ENCODE measurements at regions not wholly inside any gene's neighbourhood (a gene's known extent, or its start where the extent isn't known, plus 50 kb on each side); places are given as distances from the start of the nearest gene placed in this dataset.
"Not testable (repeated sequence)": the region's sequence is repeated elsewhere in the genome, so short reads cannot be mapped to it uniquely, and the experiment has no call there.

GRCh38 chr1:220942914-220943313 lies 63.7 kb downstream of the HLX start:
- not testable (repeated sequence) for TF ChIP-seq CTCF (IDR thresholded peaks at IDR 0.05; ENCODE audit: insufficient read depth, low read length); SPI1 (IDR thresholded peaks at IDR 0.05; ENCODE audit: borderline replicate concordance, low read depth); POLR2AphosphoS5 (IDR thresholded peaks at IDR 0.05; ENCODE audit: low read depth)
- TF ChIP-seq, protein P1, sequence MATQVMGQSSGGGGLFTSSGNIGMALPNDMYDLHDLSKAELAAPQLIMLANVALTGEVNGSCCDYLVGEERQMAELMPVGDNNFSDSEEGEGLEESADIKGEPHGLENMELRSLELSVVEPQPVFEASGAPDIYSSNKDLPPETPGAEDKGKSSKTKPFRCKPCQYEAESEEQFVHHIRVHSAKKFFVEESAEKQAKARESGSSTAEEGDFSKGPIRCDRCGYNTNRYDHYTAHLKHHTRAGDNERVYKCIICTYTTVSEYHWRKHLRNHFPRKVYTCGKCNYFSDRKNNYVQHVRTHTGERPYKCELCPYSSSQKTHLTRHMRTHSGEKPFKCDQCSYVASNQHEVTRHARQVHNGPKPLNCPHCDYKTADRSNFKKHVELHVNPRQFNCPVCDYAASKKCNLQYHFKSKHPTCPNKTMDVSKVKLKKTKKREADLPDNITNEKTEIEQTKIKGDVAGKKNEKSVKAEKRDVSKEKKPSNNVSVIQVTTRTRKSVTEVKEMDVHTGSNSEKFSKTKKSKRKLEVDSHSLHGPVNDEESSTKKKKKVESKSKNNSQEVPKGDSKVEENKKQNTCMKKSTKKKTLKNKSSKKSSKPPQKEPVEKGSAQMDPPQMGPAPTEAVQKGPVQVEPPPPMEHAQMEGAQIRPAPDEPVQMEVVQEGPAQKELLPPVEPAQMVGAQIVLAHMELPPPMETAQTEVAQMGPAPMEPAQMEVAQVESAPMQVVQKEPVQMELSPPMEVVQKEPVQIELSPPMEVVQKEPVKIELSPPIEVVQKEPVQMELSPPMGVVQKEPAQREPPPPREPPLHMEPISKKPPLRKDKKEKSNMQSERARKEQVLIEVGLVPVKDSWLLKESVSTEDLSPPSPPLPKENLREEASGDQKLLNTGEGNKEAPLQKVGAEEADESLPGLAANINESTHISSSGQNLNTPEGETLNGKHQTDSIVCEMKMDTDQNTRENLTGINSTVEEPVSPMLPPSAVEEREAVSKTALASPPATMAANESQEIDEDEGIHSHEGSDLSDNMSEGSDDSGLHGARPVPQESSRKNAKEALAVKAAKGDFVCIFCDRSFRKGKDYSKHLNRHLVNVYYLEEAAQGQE (IDR thresholded peaks at IDR 0.05; ENCODE audit: insufficient replicate concordance, low read depth): not testable (repeated sequence)
